ENCODE measurements at regions not wholly inside any gene's neighbourhood (a gene's known extent, or its start where the extent isn't known, plus 50 kb on each side); places are given as distances from the start of the nearest gene placed in this dataset.

GRCh38 chr3:17793542-17794195 lies 51.2 kb upstream of the TBC1D5 start:
- no peak for TF ChIP-seq POLR2AphosphoS5 (IDR thresholded peaks at IDR 0.05; ENCODE audit: low read depth, low read length)
- no peak for TF ChIP-seq POLR2A (IDR thresholded peaks at IDR 0.05; ENCODE audit: low read depth, low read length)
- TF ChIP-seq TAF1 (IDR thresholded peaks at IDR 0.05; ENCODE audit: borderline replicate concordance, low read depth, low read length): no peak

All from GM12892 (cell line).